GM12878 (cell line): ENCODE measurements at regions not wholly inside any gene's neighbourhood (a gene's known extent, or its start where the extent isn't known, plus 50 kb on each side); places are given as distances from the start of the nearest gene placed in this dataset.

Experiments used
- BRCA1 ChIP-seq: IDR thresholded peaks from 2 replicates; pipeline ENCODE4 v1.6.1; 2011; ENCODE audit warnings: low read depth, low read length, improper control_type of control experiment
- CTCF ChIP-seq, 3 experiments: IDR thresholded peaks in 2 of 3; conservative IDR thresholded peaks in 1 of 3; 2 replicates each; pipeline ENCODE4 v1.5.1; 2011; ENCODE audit warnings: low read depth in 3 of 3, low read length in 3 of 3, mild to moderate bottlenecking in 3 of 3, control low read depth in 2 of 3, moderate library complexity in 2 of 3, inconsistent platforms in 1 of 3, mixed read lengths in 1 of 3; ENCODE audit not compliant: control insufficient read depth in 2 of 3, insufficient read depth in 1 of 3; ENCODE audit errors: extremely low read depth in 1 of 3
- MAX ChIP-seq: IDR thresholded peaks from 2 replicates; pipeline ENCODE4 v1.6.1; 2012; ENCODE audit warnings: low read depth, low read length, improper control_type of control experiment
- POLR2A ChIP-seq: IDR thresholded peaks from 2 replicates; pipeline ENCODE4 v1.6.1; 2011; ENCODE audit warnings: low read depth, mild to moderate bottlenecking, low read length

GRCh38 chr17:31789707-31790505 lies 69.1 kb downstream of the COPRS start:
- TF ChIP-seq MAX (no peak), POLR2A (no peak), BRCA1 (no peak), CTCF (IDR thresholded peaks at IDR 0.05 in 2 of 3, conservative IDR thresholded peaks at IDR 0.05 in 1 of 3; ENCODE audit: control insufficient read depth in 2 of 3, extremely low read depth in 1 of 3, insufficient read depth in 1 of 3, low read depth in 3 of 3, low read length in 3 of 3) (no peak)
